ENCODE measurements at regions not wholly inside any gene's neighbourhood (a gene's known extent, or its start where the extent isn't known, plus 50 kb on each side); places are given as distances from the start of the nearest gene placed in this dataset.

DNA sequence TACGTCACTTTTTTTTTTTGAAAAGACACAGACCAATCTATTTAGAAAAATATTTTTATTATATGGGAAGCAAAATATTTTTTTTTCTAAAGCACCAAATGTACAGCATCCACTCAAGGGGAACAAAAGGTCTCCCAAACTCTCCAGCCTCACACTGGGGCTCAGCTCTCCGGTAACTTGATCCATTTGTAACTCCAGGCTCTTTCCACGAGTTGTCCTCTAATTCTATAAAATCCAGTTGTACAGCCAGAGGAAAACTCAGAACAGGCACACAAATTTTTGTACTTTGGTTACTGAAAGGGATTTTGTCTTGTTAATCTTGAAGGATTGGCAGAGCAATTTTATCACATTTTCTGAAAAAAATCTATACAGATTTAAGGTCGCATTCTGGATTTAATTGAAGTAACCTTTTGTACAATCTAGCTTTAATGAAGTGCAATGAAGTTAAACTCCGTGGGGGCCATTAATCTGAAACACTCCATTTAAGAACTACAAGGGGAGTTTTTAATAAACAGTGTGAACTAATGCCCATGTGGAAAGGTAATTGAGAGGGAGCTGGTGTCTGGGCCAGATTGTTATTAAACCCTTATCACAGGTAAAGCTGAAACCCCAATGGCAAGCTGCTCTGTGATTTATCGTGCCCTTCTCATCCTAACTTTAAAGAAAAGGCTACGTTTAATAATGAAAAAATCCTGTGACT lies 161.2 kb upstream of the FRG1 start:
- TF ChIP-seq POLR2AphosphoS5 (IDR thresholded peaks at IDR 0.05), result no peak
- TF ChIP-seq, protein P1, sequence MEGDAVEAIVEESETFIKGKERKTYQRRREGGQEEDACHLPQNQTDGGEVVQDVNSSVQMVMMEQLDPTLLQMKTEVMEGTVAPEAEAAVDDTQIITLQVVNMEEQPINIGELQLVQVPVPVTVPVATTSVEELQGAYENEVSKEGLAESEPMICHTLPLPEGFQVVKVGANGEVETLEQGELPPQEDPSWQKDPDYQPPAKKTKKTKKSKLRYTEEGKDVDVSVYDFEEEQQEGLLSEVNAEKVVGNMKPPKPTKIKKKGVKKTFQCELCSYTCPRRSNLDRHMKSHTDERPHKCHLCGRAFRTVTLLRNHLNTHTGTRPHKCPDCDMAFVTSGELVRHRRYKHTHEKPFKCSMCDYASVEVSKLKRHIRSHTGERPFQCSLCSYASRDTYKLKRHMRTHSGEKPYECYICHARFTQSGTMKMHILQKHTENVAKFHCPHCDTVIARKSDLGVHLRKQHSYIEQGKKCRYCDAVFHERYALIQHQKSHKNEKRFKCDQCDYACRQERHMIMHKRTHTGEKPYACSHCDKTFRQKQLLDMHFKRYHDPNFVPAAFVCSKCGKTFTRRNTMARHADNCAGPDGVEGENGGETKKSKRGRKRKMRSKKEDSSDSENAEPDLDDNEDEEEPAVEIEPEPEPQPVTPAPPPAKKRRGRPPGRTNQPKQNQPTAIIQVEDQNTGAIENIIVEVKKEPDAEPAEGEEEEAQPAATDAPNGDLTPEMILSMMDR (IDR thresholded peaks at IDR 0.05), result no peak
